NCI-H460 (cell line): ENCODE measurements at regions not wholly inside any gene's neighbourhood (a gene's known extent, or its start where the extent isn't known, plus 50 kb on each side); places are given as distances from the start of the nearest gene placed in this dataset.

Source experiments
- DNase-seq: peaks from one replicate; pipeline ENCODE4 v3.0.0-alpha.2; 2016; ENCODE audit warnings: low read depth; ENCODE audit errors: extremely low read depth

- no peak for DNase-seq
Observed at GRCh38 chr9:17967731-17968130, 388.9 kb downstream of the SH3GL2 start.

GRCh38 chr9:17969232-17969631, 390.4 kb downstream of the SH3GL2 start:
- DNase-seq, result no peak

DNA sequence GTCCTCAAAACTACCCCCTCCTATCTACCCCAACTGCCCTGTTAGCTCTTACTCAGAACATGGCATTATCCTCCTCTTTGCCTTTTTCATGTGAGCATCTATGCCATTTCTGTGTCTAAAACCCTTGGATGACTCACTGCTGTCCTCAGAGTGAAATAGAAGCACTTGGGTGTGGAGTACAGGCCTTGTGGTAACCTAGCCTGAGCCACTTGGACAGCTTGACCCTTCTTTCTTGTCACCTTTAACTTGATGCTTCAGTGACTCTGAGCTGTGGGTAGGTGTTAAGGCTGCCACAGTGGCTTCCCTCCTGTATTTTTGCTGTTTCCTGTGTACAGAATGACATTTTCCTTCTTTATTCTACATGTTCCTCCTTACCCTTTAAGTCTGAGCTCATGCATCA, 391.4 kb downstream of the SH3GL2 start:
- DNase-seq, result no peak

GRCh38 chr9:17978773-17979172, 399.9 kb downstream of the SH3GL2 start:
- DNase-seq, result no peak

DNA sequence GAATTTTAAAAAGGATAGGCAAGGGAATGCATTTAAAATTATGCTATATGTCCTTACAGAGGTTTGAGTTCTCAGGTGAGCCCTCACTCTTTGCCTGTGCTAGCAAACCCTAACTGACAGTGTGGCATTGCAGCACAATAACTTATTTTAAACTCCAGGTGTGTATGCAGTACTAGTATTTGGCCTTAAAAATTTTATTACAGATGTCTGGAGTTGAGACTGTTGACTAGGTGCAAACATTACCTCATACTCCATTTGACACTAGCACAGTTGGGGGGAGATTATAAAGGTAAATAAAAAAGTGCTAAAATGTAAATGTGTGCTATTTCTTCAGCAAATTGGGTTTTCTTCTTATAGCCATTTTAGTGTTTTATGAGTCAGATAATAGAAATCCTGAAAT, 407.7 kb downstream of the SH3GL2 start:
- DNase-seq, result no peak

GRCh38 chr9:17987189-17987588, 408.3 kb downstream of the SH3GL2 start:
- no peak for DNase-seq

- DNase-seq, result no peak
Observed at GRCh38 chr9:17988489-17988888, 409.6 kb downstream of the SH3GL2 start.

GRCh38 chr9:17990602-17991001, 411.7 kb downstream of the SH3GL2 start:
- no peak for DNase-seq

DNA sequence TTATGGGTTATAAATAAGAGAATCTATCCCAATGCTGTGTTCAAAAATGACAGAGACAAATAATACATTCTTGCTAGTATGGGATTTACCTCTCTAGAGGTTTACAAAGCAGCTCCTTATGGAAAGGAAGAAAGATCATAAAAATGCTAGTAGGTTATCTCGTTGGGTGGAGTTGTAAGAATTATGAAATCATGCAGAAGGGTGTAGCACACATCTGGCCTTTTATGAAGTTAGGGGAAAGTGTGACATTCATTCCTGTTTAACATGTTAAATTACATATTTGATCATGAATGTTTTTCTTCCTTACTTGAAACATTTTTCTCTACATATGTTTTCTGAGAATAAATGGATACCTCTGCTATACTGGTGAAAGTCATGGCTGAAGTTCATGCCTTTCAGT, 414.2 kb downstream of the SH3GL2 start:
- DNase-seq, result no peak

- peak; percentile 24 for DNase-seq
Observed at GRCh38 chr9:17994695-17995425, 416.0 kb downstream of the SH3GL2 start.

- DNase-seq, result no peak
Observed at GRCh38 chr9:17996728-17997127, 417.9 kb downstream of the SH3GL2 start.

- DNase-seq, result no peak
Observed at GRCh38 chr9:18002718-18003438, 424.0 kb downstream of the SH3GL2 start.

- no peak for DNase-seq
Observed at GRCh38 chr9:18006591-18006990, 427.7 kb downstream of the SH3GL2 start.

DNA sequence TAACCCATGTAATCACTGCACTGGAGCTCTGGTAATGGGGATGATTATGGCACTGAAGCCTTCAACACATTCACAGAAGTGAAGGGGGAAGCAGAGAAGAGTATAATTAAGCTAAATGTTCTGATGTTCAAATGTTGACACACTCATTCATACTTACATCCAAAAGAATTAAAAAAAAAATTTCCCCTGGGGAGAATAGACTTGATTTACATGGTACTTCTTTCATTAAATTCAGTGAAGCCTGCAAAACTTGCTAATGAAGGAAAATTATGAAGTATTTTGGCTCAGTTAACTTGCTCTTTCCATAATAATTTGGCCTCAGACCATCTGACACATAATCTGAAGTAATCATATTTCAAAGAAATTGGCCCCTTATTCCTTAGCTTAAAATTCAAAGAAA, 428.8 kb downstream of the SH3GL2 start:
- DNase-seq, result no peak

- no peak for DNase-seq
Observed at GRCh38 chr9:18009902-18010301, 431.0 kb downstream of the SH3GL2 start.

- no peak for DNase-seq
Observed at GRCh38 chr9:18010492-18010891, 431.6 kb downstream of the SH3GL2 start.

- DNase-seq, result no peak
Observed at GRCh38 chr9:18012170-18012569, 433.3 kb downstream of the SH3GL2 start.

- DNase-seq, result no peak
Observed at GRCh38 chr9:18014556-18014955, 435.7 kb downstream of the SH3GL2 start.

DNA sequence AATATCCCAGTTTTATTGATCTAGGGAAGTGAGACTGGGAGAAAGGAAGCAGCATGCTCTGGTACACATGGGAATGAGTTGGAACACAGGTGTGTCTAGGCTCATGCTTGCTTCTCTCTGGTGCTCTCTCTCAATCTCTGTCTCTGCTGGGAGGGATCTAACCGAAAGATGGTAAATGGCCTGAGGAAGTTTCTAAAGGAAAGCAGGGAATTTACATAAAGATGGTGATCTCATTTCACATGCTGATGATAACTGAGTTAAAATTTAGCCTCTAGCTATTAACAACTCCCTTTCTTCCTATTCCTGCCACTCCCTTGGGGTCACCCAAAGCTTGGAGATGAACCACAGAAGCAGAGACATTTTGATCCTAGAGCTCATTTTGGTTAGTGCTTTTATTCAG, 436.2 kb downstream of the SH3GL2 start:
- DNase-seq, result no peak

- DNase-seq, result no peak
Observed at GRCh38 chr9:18017136-18017535, 438.3 kb downstream of the SH3GL2 start.

- DNase-seq, result no peak
Observed at GRCh38 chr9:18018221-18018620, 439.4 kb downstream of the SH3GL2 start.

GRCh38 chr9:18018661-18019060, 439.8 kb downstream of the SH3GL2 start:
- no peak for DNase-seq
